ENCODE measurements at regions not wholly inside any gene's neighbourhood (a gene's known extent, or its start where the extent isn't known, plus 50 kb on each side); places are given as distances from the start of the nearest gene placed in this dataset.

DNA sequence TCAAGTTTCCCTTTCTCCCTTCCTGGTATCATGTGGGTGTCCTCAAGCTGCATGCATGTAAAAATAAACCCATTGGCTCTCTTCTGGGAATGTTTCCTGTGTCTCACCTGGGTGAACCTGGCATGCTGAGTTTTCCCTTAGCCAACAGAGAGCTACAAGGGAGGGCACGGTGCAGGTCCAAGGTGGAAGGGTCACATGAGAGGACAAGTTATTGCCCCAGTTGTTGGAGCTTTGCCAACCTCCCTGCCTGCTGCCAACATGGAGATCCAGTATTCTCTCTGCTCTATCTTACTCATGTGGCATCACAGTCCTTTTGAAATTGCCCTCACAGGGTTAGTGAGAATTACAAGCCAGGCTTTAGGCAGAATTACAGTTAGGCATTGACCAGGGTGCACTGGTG, 196.1 kb upstream of the GYPA start:
- H3K56ac ChIP-seq (ENCODE audit: insufficient read length, low read depth, low read length), result no peak overlapping the region
- H3K27me3 ChIP-seq (ENCODE audit: insufficient read depth, low read length), result no peaks in the 10 kb centered on the region
- H3K9ac ChIP-seq (ENCODE audit: extremely low read depth, insufficient read length, low read length), result no peak overlapping the region

More for the DNA sequence above, 196.1 kb upstream of the GYPA start:
- Histone ChIP-seq H2BK5ac (ENCODE audit: insufficient read length, low read length) (peak overlapping the region; percentile 49), H3K14ac (ENCODE audit: insufficient read depth, low read length) (no peak overlapping the region; the same call in 1 of the 2 replicates), H2BK12ac (ENCODE audit: insufficient read length, low read depth, low read length) (no peak overlapping the region), H3K9me3 (ENCODE audit: control insufficient read depth, low read depth, low read length) (no peaks in the 10 kb centered on the region), H3K18ac (ENCODE audit: insufficient read length, low read depth, low read length) (no peak overlapping the region), H3T11ph (ENCODE audit: low read length) (no peak overlapping the region), H2BK120ac (ENCODE audit: low read depth, low read length, poor library complexity, severe bottlenecking) (no peak overlapping the region), H2AK5ac (ENCODE audit: insufficient read length, low read length) (no peak overlapping the region), H2BK15ac (ENCODE audit: low read depth, low read length) (no peak overlapping the region), H3K4me2 (ENCODE audit: insufficient read depth, insufficient read length, low read length) (no peak overlapping the region), H2BK20ac (ENCODE audit: low read depth, low read length, poor library complexity, severe bottlenecking) (no peak overlapping the region), H4K91ac (ENCODE audit: insufficient read length, low read depth, low read length) (no peak overlapping the region), H3K79me2 (ENCODE audit: insufficient read depth, low read length) (no peaks in the 10 kb centered on the region), H3K4me1 (ENCODE audit: insufficient read depth, low read length) (no peaks in the 10 kb centered on the region; the same call in 1 of the 2 replicates), H2AFZ (ENCODE audit: low read length) (no peak overlapping the region), H4K8ac (replicated peaks; ENCODE audit: insufficient read length, low read depth, low read length) (no peak overlapping the region), H3K23me2 (ENCODE audit: insufficient read length, low read depth, low read length, poor library complexity, severe bottlenecking) (no peaks in the 10 kb centered on the region), H4K20me1 (ENCODE audit: control insufficient read depth, insufficient read depth, insufficient read length) (no peaks in the 10 kb centered on the region), H3K23ac (ENCODE audit: insufficient read length, low read depth, low read length) (no peak overlapping the region), H3K4ac (ENCODE audit: low read depth, low read length) (no peak overlapping the region), H4K5ac (ENCODE audit: insufficient read length, low read depth, low read length) (no peak overlapping the region), H3K27ac (ENCODE audit: insufficient read length, low read depth, low read length) (no peak overlapping the region), H3K79me1 (ENCODE audit: insufficient read depth, low read depth, low read length, poor library complexity, severe bottlenecking) (no peaks in the 10 kb centered on the region)
- TF ChIP-seq, protein P1, sequence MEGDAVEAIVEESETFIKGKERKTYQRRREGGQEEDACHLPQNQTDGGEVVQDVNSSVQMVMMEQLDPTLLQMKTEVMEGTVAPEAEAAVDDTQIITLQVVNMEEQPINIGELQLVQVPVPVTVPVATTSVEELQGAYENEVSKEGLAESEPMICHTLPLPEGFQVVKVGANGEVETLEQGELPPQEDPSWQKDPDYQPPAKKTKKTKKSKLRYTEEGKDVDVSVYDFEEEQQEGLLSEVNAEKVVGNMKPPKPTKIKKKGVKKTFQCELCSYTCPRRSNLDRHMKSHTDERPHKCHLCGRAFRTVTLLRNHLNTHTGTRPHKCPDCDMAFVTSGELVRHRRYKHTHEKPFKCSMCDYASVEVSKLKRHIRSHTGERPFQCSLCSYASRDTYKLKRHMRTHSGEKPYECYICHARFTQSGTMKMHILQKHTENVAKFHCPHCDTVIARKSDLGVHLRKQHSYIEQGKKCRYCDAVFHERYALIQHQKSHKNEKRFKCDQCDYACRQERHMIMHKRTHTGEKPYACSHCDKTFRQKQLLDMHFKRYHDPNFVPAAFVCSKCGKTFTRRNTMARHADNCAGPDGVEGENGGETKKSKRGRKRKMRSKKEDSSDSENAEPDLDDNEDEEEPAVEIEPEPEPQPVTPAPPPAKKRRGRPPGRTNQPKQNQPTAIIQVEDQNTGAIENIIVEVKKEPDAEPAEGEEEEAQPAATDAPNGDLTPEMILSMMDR (conservative IDR thresholded peaks at IDR 0.05), result no peak
- no peak for DNase-seq
- Mint-ChIP-seq H3K9me3 (0 out of 5 replicates have a peak, but pooled peaks cover 0 to 2% of the 10 kb centered on the region in 2 experiments), H3K27ac (peak overlapping the region in 2 of 3 experiments; percentile 65 to 71; a peak in 3 of 7 replicates), H3K36me3 (ENCODE audit: insufficient read depth in 1 of 3, low read depth in 3 of 3) (peaks cover 0 to 2% (median 0%) of the 10 kb centered on the region in 3 experiments; a peak in 2 of 7 replicates), H3K4me3 (no peak overlapping the region), H3K27me3 (ENCODE audit: low read depth) (no peaks in the 10 kb centered on the region), H3K4me1 (peaks cover 9 to 14% of the 10 kb centered on the region in 2 experiments)
- WGBS (ENCODE audit: extremely low coverage, insufficient read length, low lambda C conversion rate), result no CpG with 5 or more reads among the region's 1 CpG
